Caco-2 (cell line): ENCODE measurements at regions not wholly inside any gene's neighbourhood (a gene's known extent, or its start where the extent isn't known, plus 50 kb on each side); places are given as distances from the start of the nearest gene placed in this dataset.

Source experiments
- BruUV-seq: library from RNA; stranded (reverse); fragments of 400-500 nt; replicated peaks from 2 replicates; lab custom pipeline; 2021; lab: Mats Ljungman, UMichigan
- CTCF ChIA-PET: fragments of 300-600 bp; sonication (Branson Sonifier 250); formaldehyde crosslinking; loops from one replicate; lab custom pipeline; 2022; ENCODE audit warnings: antibody characterized with exemption; lab: Charles Lee
- POLR2A ChIA-PET: fragments of 300-600 bp; sonication (Branson Sonifier 250); formaldehyde crosslinking; loops from one replicate; lab custom pipeline; 2022; ENCODE audit warnings: antibody characterized with exemption; lab: Charles Lee
- DNase-seq, 2 experiments: peaks; one replicate each; pipeline versions ENCODE4 v3.0.0 to v3.0.0-alpha.2; 2020 to 2022
- H3K27me3 ChIP-seq: replicated peaks from 2 replicates; pipeline ENCODE4 v1.6.0; 2011; ENCODE audit warnings: low read length; ENCODE audit not compliant: control insufficient read depth, insufficient read depth
- H3K36me3 ChIP-seq: 2 replicates; pipeline ENCODE4 v1.5.1; 2011; ENCODE audit warnings: low read length; ENCODE audit not compliant: control insufficient read depth, insufficient read depth
- H3K4me1 ChIP-seq: fragments of 250-450 bp; sonication (Bioruptor Pico); 2 replicates; pipeline ENCODE4 v1.5.1; 2020; ENCODE audit warnings: mild to moderate bottlenecking
- H3K4me3 ChIP-seq: 2 replicates; pipeline ENCODE4 v1.5.1; 2011; ENCODE audit warnings: low read depth, mild to moderate bottlenecking, control low read depth, low read length
- H3K9me3 ChIP-seq: fragments of 250-450 bp; sonication (Bioruptor Pico); 2 replicates; pipeline ENCODE4 v1.5.1; 2020; ENCODE audit warnings: mild to moderate bottlenecking, moderate library complexity
- H3K27ac Mint-ChIP-seq: one replicate; pipeline ENCODE4 v1.8.0; 2022; ENCODE audit warnings: mixed read lengths; ENCODE audit not compliant: unreplicated experiment
- H3K27me3 Mint-ChIP-seq: one replicate; pipeline ENCODE4 v1.8.0; 2022; ENCODE audit warnings: mixed read lengths; ENCODE audit not compliant: insufficient read depth, unreplicated experiment
- H3K36me3 Mint-ChIP-seq: one replicate; pipeline ENCODE4 v1.8.0; 2022; ENCODE audit warnings: mild to moderate bottlenecking, mixed read lengths; ENCODE audit not compliant: insufficient read depth, unreplicated experiment
- H3K4me1 Mint-ChIP-seq: one replicate; pipeline ENCODE4 v1.8.0; 2022; ENCODE audit warnings: low read depth, mixed read lengths; ENCODE audit not compliant: unreplicated experiment
- H3K4me3 Mint-ChIP-seq: one replicate; pipeline ENCODE4 v1.8.0; 2022; ENCODE audit warnings: mild to moderate bottlenecking, moderate library complexity, mixed read lengths; ENCODE audit not compliant: unreplicated experiment
- H3K9me3 Mint-ChIP-seq: one replicate; pipeline ENCODE4 v1.8.0; 2022; ENCODE audit warnings: mixed read lengths; ENCODE audit not compliant: unreplicated experiment
- intact Hi-C: fragments of 100-400 bp; cut with micrococcal nuclease; formaldehyde crosslinking; loops from one replicate; pipeline ENCODE4 v1.10.0; 2022; ENCODE audit not compliant: unreplicated experiment
- TF ChIP-seq, protein P1 (sequence below), 2 experiments: fragments of 200-600 bp in 1 of 2; IDR thresholded peaks; 1 replicate in 1 of 2; 2 replicates in 1 of 2; pipeline versions ENCODE4 v1.5.1 to v1.8.0; 2011 to 2022; ENCODE audit warnings: antibody characterized with exemption in 1 of 2, control low read depth in 1 of 2, inconsistent platforms in 1 of 2, low read depth in 1 of 2, low read length in 1 of 2, mild to moderate bottlenecking in 1 of 2, moderate library complexity in 1 of 2; ENCODE audit not compliant: insufficient read depth in 1 of 2, severe bottlenecking in 1 of 2, unreplicated experiment in 1 of 2

DNA sequence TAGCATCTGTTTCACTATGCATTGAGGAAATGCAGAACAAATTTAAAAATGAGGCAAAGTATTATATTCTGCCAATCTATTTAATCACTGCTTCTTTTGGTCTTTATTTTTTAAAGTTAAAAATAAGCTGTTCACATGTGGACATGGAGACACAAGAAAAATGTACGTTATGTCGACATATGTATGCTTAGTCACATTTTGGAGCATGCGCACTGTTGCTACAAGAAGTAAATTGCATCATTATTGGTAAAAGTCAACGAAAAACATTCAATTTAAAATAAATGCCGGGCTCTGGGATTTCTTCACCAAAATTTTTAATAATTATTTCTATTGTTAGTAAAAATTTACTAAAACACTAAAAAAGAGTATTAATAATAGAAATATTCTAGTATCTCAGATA is 876.3 kb upstream of the CTNND2 start:
- no peaks in the 10 kb centered on the region for H3K9me3 ChIP-seq
- TF ChIP-seq, protein P1, sequence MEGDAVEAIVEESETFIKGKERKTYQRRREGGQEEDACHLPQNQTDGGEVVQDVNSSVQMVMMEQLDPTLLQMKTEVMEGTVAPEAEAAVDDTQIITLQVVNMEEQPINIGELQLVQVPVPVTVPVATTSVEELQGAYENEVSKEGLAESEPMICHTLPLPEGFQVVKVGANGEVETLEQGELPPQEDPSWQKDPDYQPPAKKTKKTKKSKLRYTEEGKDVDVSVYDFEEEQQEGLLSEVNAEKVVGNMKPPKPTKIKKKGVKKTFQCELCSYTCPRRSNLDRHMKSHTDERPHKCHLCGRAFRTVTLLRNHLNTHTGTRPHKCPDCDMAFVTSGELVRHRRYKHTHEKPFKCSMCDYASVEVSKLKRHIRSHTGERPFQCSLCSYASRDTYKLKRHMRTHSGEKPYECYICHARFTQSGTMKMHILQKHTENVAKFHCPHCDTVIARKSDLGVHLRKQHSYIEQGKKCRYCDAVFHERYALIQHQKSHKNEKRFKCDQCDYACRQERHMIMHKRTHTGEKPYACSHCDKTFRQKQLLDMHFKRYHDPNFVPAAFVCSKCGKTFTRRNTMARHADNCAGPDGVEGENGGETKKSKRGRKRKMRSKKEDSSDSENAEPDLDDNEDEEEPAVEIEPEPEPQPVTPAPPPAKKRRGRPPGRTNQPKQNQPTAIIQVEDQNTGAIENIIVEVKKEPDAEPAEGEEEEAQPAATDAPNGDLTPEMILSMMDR (IDR thresholded peaks at IDR 0.05; ENCODE audit: insufficient read depth in 1 of 2, low read depth in 1 of 2, low read length in 1 of 2, severe bottlenecking in 1 of 2, unreplicated experiment in 1 of 2): no peak
- Mint-ChIP-seq H3K27me3 (peaks cover 2% of the 10 kb centered on the region), H3K27ac (no peak overlapping the region), H3K36me3 (no peaks in the 10 kb centered on the region), H3K4me1 (no peaks in the 10 kb centered on the region), H3K9me3 (no peaks in the 10 kb centered on the region), H3K4me3 (no peak overlapping the region)
- H3K4me1 ChIP-seq: no peaks in the 10 kb centered on the region
- H3K36me3 ChIP-seq: no peaks in the 10 kb centered on the region
- no TSS peak for BruUV-seq
- intact Hi-C loops: no loop called here
- no peak for DNase-seq
- H3K4me3 ChIP-seq: no peak overlapping the region
- no peaks in the 10 kb centered on the region for H3K27me3 ChIP-seq
- POLR2A ChIA-PET: no interaction called here
- CTCF ChIA-PET: no interaction called here

DNA sequence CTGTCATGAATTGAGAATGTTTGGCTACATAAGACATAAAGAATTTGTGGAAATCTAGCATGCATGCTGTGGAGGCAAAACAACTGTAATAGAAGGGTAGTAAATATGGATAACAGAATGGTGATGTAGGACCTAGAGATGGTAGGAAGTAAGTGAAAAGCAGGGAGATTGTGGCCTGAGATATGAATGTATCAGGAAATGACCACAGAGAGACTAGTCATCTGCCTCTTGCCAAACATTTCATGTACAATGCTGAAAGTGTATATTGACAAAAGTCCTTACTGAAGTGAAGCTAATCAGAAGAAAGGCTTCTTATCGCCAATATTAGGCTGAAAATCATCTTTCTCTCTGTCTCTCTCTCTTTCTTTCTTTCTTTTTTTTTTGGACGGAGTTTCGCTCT is 873.1 kb upstream of the CTNND2 start:
- H3K27me3 ChIP-seq: no peaks in the 10 kb centered on the region
- intact Hi-C loops: no loop called here
- H3K4me1 ChIP-seq: no peaks in the 10 kb centered on the region
- Mint-ChIP-seq H3K27me3 (peaks cover 2% of the 10 kb centered on the region), H3K9me3 (no peaks in the 10 kb centered on the region), H3K4me3 (no peak overlapping the region), H3K27ac (no peak overlapping the region), H3K4me1 (no peaks in the 10 kb centered on the region), H3K36me3 (no peaks in the 10 kb centered on the region)
- no peaks in the 10 kb centered on the region for H3K9me3 ChIP-seq
- TF ChIP-seq, protein P1 (IDR thresholded peaks at IDR 0.05; ENCODE audit: insufficient read depth in 1 of 2, low read depth in 1 of 2, low read length in 1 of 2, severe bottlenecking in 1 of 2, unreplicated experiment in 1 of 2): no peak
- DNase-seq: no peak
- no peaks in the 10 kb centered on the region for H3K36me3 ChIP-seq
- no peak overlapping the region for H3K4me3 ChIP-seq
- BruUV-seq: no TSS peak
- ChIA-PET POLR2A (no interaction called here), CTCF (no interaction called here)

DNA sequence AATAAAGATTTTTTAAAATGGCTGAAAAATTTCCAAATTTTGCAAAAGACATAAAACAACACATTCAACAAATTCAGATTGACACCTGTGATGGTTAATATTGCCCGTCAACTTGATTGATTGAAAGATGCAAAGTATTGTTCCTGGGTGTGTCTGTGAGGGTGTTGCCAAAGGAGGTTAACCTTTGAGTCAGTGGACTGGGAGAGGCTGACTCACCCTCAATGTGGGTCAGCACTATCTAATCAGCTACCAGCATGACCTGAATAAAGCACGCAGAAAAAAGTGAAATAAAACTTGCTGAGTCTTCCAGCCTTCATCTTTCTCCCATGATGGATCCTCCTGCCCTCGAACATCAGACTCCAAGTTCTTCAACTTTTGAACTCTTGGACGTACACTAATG is 868.0 kb upstream of the CTNND2 start:
- TF ChIP-seq, protein P1 (IDR thresholded peaks at IDR 0.05; ENCODE audit: insufficient read depth in 1 of 2, low read depth in 1 of 2, low read length in 1 of 2, severe bottlenecking in 1 of 2, unreplicated experiment in 1 of 2): no peak
- CTCF ChIA-PET: no interaction called here
- H3K4me3 Mint-ChIP-seq: no peak overlapping the region

More for the DNA sequence above, 868.0 kb upstream of the CTNND2 start:
- no peak overlapping the region for H3K27ac Mint-ChIP-seq
- Histone ChIP-seq H3K27me3 (no peaks in the 10 kb centered on the region), H3K36me3 (no peaks in the 10 kb centered on the region), H3K4me1 (no peaks in the 10 kb centered on the region), H3K9me3 (no peaks in the 10 kb centered on the region), H3K4me3 (no peak overlapping the region)
- no peaks in the 10 kb centered on the region for H3K27me3 Mint-ChIP-seq
- no TSS peak for BruUV-seq
- POLR2A ChIA-PET: no interaction called here
- DNase-seq: no peak
- H3K36me3 Mint-ChIP-seq: no peaks in the 10 kb centered on the region
- H3K9me3 Mint-ChIP-seq: no peaks in the 10 kb centered on the region
- intact Hi-C loops: no loop called here
- H3K4me1 Mint-ChIP-seq: no peaks in the 10 kb centered on the region
